Neural cell (in vitro differentiated cells): ENCODE measurements at regions not wholly inside any gene's neighbourhood (a gene's known extent, or its start where the extent isn't known, plus 50 kb on each side); places are given as distances from the start of the nearest gene placed in this dataset.

Experiments
- EP300 ChIP-seq: fragments of 450-650 bp; conservative IDR thresholded peaks from 2 replicates; pipeline ENCODE4 v1.6.1; 2014; ENCODE audit warnings: antibody characterized with exemption, mild to moderate bottlenecking, moderate library complexity; ENCODE audit not compliant: poor library complexity, severe bottlenecking
- RAD21 ChIP-seq: fragments of 450-650 bp; conservative IDR thresholded peaks from 2 replicates; pipeline ENCODE4 v1.6.1; 2014; ENCODE audit warnings: antibody characterized with exemption, mild to moderate bottlenecking, moderate library complexity
- REST ChIP-seq: IDR thresholded peaks from 2 replicates; pipeline ENCODE4 v1.6.1; 2012; ENCODE audit warnings: borderline replicate concordance
- TAF1 ChIP-seq: IDR thresholded peaks from 2 replicates; pipeline ENCODE4 v1.6.1; 2012; ENCODE audit warnings: low read depth
- TF ChIP-seq, protein P1 (sequence below): fragments of 450-650 bp; IDR thresholded peaks from 2 replicates; pipeline ENCODE4 v1.5.1; 2014; ENCODE audit warnings: antibody characterized with exemption, mild to moderate bottlenecking, moderate library complexity; ENCODE audit not compliant: poor library complexity, severe bottlenecking

GRCh38 chr13:21823949-21824348, 153.1 kb downstream of the FGF9 start:
- no peak for TF ChIP-seq TAF1
- TF ChIP-seq, protein P1, sequence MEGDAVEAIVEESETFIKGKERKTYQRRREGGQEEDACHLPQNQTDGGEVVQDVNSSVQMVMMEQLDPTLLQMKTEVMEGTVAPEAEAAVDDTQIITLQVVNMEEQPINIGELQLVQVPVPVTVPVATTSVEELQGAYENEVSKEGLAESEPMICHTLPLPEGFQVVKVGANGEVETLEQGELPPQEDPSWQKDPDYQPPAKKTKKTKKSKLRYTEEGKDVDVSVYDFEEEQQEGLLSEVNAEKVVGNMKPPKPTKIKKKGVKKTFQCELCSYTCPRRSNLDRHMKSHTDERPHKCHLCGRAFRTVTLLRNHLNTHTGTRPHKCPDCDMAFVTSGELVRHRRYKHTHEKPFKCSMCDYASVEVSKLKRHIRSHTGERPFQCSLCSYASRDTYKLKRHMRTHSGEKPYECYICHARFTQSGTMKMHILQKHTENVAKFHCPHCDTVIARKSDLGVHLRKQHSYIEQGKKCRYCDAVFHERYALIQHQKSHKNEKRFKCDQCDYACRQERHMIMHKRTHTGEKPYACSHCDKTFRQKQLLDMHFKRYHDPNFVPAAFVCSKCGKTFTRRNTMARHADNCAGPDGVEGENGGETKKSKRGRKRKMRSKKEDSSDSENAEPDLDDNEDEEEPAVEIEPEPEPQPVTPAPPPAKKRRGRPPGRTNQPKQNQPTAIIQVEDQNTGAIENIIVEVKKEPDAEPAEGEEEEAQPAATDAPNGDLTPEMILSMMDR = no peak
- TF ChIP-seq RAD21 = no peak
- TF ChIP-seq EP300 = no peak
- no peak for TF ChIP-seq REST
